ENCODE measurements at regions not wholly inside any gene's neighbourhood (a gene's known extent, or its start where the extent isn't known, plus 50 kb on each side); places are given as distances from the start of the nearest gene placed in this dataset.
"Not testable (repeated sequence)": the region's sequence is repeated elsewhere in the genome, so short reads cannot be mapped to it uniquely, and the experiment has no call there.

DNA sequence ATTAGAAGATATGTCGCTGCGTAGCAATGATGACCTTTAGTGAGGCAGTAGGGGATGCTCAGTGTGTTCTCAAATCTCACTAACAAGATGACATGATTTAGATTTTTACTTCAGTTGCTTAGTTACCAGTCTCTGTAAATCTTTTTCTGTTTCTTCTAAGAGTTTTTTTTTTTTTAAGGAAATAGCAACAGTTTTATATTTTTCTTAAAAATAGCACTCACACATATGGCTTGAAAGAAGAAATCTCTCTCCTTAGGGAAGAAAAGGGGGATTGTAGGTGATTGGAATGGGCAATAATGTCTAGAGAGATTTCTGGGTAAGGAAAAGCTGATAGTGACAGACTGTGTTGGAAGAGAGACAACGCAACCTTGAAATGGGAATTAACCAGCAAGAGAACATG is 524.6 kb upstream of the ARPP21 start:
- DNase-seq (ENCODE audit: low read depth in 3 of 3) = no peak

DNA sequence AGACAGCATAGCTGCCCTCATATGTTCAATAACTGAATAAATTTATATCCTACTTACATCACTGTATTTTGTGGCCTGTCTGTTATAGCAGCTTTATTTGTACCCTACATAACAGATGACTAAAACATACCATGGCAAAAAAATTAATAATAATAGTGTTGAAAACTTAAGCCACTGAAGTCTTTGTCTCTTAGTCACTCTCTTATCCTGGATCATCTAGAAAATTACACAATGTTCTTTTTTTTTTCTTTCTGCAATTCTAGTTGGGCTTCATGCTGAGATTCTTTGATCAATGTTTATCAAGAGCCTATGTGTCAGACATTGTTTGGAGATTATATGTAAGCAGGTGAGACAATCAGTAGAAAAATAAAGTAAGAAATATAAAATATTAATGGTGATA is 519.3 kb upstream of the ARPP21 start:
- no peak for DNase-seq (ENCODE audit: low read depth in 3 of 3)

DNA sequence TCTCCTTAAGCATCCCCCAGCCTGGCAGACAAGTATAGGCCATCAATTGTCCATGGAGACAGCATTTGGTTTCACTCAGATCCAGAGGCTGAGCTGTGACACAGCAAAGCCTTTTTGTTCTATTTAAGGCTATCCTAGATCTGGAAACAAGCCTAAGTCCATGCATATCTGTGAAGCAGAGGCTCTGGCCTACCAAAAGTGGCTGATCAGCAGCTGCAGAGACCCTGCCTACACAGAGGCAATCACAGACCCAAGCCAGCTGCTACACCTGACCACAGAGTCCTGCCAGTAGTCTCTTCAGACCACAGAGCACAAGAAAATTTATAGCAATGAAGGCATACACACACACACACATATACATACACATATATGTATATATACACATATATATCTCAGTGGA is 501.7 kb upstream of the ARPP21 start:
- no peak for DNase-seq (ENCODE audit: low read depth in 3 of 3)

DNA sequence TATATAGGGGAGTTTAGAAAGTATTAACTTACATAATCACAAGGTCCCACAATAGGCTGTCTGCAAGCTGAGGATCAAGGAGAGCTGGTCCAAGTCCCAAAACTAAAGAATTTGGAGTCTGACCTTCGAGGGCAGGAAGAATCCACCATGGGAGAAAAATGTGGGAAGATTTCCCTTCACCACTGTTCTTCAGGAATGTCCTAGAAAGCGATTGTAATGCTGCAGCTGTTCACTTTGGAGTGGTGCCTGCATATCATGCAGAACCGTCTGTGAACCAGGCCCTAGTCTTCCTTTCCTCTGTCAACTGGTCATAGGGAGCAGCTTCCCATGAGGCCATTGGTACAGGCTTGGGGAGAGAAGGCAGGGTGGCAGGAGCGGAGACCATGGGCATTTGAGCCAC is 497.9 kb upstream of the ARPP21 start:
- no peak for DNase-seq (ENCODE audit: low read depth in 3 of 3)

DNA sequence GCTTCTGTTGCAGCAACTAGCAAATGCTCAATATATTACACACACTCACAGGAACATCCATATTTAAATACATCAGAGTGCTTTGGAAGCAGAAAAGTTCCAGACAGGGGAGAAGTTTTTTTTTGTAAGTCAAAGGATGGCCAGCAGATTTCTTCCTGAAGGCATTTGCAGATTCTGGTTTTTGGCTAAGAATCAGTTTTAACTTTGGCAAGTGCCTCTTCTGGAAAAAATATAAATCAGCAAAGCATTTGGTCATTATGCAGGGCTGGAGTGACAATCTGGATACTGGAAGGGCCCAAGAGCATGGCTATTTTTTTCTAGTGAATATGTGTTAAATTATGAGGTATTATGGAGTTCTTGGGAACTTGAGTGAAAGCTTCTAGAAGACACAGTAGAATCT is 495.3 kb upstream of the ARPP21 start:
- DNase-seq (ENCODE audit: low read depth in 3 of 3) = no peak

DNA sequence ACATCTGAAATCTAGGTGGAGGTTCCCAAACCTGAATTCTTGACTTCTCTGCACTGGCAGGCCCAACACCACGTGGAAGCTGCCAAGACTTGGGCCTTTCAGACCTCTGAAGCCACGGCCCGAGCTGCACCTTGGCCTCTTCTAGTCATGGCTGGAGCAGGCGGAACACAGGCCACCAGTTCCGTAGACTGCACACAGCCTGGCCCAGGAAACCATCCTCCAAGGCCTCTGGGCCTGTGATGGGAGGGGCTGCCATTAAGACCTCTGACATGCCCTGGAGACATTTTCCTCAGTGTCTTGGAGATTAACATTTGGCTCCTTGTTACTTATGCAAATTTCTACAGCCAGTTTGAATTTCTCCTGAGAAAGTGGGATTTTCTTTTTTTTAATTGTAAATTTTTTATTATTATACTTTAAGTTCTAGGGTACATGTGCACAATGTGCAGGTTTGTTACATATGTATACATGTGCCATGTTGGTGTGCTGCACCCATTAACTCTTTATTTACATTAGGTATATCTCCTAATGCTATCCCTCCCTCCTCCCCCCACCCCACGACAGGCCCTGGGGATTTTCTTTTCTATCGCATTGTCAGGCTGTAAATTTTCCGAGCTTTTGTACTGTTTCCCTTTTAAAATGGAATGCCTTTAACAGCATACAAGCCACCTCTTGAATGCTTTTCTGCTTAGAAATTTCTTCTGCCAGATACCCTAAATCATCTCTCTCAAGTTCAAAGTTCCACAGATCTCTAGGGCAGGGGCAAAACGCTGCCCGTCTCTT is 492.9 kb upstream of the ARPP21 start:
- not testable (repeated sequence) for DNase-seq (ENCODE audit: low read depth in 3 of 3)

DNA sequence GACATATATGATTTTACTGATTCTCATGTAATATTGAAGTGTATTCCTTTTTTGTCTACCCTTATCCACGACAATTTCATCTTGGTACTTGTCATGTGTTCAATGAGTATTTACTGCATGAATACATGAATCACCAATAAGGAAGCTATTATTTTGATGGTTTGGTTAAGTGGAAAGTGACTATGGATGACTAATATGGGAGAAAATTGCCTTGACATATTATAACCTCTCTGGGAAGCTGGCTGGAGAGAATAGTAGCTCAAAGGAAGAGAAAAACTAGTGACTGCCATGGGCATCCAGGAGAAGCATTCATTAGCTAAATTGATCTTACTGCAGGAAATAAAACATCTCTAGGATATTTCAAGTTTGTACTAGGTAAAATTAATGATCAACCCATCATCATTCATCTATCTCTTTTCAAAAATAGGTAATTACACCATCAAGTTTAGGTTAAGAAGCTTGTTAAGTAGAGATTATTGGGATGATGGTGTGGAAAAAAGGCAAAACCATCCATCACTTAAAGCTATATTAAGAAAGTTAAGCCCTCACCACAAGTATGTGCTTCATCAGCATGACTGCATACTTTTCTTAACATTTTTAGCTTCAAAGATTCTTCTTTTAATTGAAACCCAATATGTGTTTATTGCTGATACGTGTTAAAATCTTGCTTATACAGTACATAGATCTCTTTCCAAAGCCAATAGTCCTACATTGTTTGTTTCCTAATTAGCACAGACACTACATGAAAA is 455.2 kb upstream of the ARPP21 start:
- no peak for DNase-seq (ENCODE audit: low read depth in 3 of 3)

DNA sequence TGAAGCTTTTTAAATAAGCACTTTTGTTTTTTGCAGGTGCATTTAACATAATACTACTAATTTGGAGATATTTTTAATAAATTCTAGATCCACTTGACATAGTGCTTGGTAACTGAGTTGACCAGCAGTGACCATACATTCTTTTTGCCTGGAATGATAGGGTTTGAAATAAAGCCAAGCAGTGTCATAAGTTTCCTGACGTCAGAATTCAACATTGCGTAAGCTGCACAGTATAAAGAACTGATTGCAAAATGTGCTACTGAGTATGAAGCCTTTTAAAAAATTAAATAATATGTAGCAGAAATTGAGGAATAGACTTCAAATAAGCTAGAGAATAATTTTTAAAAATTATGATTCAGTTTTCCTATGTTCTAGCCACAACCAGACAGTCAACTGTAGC is 454.6 kb upstream of the ARPP21 start:
- DNase-seq (ENCODE audit: low read depth in 3 of 3) = no peak

DNA sequence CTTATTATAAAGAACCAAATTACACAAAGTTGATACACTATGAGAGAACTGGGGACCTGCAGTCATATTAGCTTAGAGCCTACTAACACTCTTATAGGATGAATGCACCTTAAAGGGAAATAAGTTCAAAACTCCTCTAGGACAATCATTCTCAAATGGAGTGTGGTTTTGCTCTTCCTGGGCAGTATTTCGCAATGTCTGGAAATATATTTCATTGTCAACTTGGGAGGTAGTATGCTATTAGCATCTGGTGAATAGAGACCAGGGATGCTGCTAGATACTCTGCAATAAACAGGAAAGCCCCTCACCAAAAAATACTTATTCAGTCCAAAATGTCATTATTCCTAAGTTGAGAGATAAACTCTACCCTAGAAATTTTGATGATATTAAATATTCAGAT is 451.4 kb upstream of the ARPP21 start:
- no peak for DNase-seq (ENCODE audit: low read depth in 3 of 3)

DNA sequence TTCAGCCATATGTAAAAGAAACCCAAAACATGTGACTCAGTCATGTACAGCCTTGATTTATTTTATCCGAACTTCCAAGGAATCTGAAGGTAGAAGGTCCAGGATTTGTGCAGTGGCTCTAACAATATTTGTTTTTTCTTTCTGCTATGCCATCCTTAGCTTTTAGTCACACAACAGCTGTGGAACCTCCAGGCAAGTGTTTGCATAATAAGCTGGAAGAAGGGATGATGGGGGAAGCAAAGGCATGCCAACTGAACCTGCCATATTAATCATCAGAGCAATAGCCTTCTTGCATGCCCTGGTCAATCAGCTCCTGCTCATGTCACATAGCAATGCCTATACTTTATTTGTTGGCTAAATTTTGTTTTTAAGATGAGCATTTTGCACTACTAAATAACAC is 444.7 kb upstream of the ARPP21 start:
- no peak for DNase-seq (ENCODE audit: low read depth in 3 of 3)

DNA sequence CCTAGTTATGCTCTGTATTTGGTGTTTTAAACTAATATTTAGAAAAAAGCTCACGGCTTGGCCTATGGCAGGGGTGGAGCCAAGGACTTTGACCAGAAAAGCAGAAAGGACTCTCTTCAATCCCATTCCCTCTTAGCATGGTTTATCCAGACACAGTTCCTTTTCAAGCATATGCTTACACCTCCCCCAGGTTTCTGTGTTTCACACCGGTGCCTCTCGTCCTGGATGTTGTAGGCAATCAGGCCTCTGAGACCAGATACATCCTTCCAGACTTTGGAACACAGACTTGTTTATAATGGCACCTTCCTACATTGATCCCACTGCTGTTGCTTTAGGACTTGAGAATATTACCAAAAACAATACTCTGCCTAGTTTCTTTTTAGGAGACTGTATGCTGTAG is 440.5 kb upstream of the ARPP21 start:
- no peak for DNase-seq (ENCODE audit: low read depth in 3 of 3)

DNA sequence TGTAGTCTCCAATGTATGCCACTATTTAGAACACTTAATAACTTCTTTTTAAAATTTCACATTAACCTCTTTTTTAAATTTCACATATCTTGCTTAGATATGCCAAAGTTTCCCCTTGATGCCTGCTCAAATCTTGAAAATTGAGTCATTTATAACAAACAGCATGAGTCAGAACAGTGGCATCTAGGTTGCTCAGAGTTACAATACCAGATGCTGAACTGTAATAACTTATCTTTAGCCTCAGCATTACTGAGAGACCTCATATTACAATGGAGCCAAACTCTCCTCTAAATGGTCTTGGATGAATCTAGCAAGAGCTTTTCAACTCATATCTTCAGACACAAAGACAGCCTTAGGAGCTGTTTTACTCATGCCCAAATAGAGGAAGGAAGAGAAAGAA is 439.3 kb upstream of the ARPP21 start:
- DNase-seq (ENCODE audit: low read depth in 3 of 3) = no peak

DNA sequence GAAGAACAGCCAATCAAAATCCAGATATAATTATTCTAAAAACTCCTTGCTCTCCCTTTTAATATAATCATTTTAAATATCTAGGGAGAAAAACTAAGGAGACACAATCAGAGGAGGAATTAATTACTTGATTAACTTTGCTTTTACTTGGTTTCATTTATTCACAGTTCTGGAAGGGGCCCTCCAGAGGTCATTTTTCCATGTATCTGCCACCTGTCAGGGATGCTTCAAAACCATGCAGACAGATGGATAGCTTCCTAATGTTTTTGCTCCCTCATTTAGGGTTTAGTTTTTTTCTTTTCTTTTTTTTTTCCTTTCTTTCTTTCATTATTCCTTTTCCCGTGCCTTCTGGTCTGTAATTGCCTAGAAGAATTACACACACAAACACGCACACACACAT is 438.1 kb upstream of the ARPP21 start:
- DNase-seq (ENCODE audit: low read depth in 3 of 3) = no peak

DNA sequence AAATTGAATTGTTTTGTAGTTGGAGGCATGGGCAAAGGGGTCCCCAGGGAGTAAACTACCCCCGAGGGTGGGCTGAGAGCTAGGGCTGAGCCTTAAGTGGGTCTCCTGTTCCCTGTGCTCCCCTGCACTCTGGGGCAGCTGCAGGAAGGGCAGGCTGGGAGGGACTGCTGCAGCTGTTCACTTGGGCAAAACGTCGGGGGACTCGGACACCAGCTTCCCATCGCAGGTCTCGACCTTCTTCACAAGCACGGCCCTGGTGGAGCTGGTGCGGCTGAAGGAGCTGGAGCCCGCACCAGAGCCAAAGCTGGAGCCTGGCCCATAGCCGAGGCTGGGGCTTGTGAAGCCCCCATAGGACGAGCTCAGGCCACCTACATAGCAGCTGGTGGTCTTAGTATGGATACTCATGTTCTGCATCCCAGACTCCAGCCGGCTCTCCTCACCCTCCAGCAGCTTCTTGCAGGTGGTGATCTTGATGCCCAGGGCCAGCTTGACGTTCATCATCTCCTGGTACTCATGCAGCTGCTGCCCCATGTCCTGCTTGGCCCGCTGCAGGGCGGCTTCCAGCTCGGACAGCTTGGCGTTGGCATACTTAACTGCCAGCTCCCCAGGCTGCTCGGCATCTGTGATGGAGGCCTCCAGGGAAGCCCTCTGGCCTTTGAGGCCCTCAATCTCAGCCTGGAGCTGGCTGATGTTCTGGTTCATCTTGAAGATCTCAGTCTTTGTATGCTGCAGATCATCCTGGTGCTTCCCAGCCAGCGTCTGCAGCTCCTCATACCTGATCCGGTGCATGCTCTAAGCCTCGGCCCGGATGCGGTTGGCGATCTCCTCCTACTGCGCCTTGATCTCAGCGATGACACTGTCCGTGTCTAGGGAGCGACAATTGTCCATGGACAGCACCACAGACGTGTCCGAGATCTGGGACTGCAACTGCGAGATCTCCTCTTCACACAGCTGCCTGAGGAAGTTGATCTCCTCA is 423.5 kb upstream of the ARPP21 start:
- no peak for DNase-seq (ENCODE audit: low read depth in 3 of 3)

DNA sequence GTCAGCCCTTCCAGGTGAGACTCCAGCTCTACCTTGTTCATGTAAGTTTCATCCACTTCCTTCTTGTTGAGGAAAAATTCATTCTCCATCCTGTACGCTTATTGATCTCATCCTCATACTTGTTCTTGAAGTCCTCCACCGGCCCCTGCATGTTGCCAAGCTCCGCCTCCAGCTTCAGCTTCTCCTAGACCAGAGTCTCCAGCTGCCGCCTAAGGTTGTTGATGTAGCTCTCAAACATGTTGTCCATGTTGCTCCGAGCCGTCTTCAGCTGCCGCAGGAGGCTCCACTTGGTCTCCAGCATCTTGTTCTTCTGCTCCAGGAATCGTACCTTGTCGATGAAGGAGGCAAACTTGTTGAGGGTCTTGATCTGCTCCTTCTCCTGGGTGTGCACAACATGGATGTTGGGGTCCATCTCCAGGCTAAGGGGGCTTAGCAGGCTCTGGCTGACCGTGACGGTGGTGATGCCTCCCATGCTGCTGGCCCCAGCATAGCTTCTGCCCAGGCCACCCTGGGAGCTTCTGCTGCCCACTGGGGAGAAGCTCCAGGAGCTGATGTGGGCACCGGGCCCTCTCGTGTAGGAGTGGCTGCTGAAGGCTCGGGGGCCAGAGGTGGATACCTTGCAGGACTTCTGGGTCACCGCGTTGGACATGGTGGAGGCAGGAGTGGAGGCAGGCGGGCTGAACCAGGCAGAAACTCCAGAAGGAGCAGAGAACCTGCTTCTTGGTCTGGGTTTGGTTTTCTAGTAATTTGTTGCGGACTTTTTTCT is 422.6 kb upstream of the ARPP21 start:
- DNase-seq (ENCODE audit: low read depth in 3 of 3) = no peak

DNA sequence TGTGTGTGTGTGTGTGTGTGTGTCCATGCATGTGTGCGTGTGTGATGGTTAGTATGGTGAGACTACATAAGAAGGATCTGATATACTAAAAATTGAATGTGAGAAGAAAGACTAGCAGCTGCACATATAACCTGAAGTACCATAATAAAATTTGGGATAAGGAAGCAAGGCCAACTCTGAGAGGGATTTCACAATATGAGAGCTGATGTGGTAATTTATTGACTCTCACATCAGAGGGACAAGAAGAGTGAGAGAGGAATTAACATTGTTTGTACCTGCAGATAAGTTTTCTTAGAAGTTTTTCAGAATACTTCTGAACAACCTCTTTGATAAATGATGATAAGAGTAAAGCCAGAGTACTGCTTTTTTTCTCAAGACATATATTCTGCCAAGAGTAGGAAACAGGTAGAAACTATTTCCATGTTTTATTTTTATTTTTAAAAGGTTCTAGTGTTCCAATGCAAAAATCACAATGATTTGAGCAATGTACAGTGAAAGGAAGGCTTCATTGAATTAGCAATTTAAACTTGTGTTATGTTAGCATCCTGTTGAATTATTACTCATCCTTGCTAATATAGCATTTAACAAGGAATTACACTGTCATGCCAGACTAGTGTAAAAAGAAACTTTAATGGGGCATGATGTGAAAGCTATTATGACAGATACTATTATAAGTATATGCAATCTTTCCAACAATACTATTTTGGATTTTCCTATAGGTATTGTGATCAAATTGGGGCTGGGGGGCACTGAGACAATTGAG is 415.5 kb upstream of the ARPP21 start:
- no peak for DNase-seq (ENCODE audit: low read depth in 3 of 3)

DNA sequence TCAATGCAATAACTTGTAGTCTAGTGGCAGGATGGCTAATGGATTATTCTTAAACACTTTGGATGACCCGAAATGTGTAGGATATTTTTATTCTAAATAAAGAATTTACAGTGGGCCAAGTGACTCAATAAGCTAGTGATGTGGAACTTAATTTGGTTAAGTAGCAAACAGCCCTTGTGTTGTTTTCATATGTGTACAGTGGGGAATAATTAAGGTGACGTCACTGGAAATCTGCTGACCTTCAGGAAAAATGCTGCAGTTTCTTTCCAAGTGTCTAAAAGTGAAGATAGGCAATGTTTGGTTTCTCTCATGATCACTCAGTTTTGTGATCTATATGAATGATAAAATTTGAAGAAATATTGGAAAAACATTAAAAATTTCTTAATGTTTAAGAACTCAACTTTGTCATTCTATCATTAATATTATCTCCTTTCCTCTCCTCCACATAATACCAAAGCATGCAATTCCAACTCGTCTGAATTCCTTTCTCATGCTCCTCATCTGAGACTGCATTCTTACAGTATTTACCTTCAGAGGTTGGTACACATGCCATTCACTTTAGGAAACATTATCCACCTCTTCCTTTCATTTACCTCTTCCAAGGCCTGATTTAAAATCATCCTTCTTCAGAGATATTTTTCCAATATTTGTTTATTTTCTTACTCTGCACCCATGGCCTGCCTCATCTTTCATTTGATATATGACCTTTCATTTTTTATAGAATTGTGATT is 414.6 kb upstream of the ARPP21 start:
- DNase-seq (ENCODE audit: low read depth in 3 of 3) = no peak

DNA sequence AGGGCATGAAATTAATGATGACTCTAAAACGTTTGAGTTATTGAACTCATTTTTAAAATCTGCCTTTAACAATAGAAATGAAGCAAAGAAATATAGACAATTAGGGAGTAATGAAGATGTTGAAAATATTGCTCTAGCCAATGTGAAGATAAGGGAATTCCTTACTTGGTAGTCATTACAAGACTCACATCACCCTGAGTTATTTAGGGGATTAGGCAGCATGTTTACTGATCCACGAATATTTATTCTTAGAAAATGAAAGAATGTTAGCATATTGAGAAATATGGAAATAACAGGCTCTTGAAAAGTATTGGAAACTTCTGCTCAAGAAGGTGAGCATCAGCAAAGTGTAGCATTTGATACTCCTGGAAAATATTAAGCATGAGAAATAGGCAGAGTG is 398.1 kb upstream of the ARPP21 start:
- no peak for DNase-seq (ENCODE audit: low read depth in 3 of 3)

DNA sequence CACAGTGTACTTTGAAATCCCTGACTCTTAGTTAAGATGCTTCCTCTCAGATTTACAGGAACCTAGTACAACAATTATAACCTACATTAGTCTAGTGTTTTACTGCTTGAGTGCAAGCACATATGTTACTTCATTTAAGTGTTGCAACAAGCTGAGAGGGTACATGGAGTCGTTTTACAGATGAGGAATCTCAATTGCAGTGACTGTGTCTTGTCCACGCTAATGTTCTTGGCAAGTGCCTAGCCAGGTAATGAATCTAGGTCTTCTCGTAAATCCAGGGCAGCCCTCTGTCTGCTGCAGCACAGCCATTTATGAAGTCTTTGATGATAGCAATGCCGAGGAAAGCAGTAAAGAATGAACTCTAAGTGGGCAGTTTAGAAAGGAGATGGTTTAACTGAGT is 384.4 kb upstream of the ARPP21 start:
- DNase-seq (ENCODE audit: low read depth in 3 of 3) = no peak

DNA sequence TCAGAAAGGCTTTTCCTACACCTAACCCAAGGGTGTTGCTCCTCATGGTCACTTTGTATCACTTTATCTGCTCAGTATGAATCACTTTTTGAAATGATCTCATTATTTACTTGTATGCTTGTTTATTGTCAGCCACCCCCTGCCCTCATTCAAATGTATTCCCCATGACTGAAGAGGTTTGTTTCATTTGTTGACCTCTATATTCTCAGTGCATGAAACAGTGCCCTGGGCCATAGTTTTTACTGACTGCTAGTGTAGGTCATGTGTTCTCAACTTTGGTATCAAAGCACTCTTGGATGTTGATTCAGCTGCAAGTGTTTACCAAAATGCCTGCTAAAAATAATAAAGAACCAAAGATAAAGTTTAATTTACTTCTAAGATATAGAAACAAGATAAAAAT is 381.7 kb upstream of the ARPP21 start:
- no peak for DNase-seq (ENCODE audit: low read depth in 3 of 3)
